GM18951 (cell line): ENCODE measurements at regions not wholly inside any gene's neighbourhood (a gene's known extent, or its start where the extent isn't known, plus 50 kb on each side); places are given as distances from the start of the nearest gene placed in this dataset.

Source experiments
- POLR2A ChIP-seq: IDR thresholded peaks from 4 replicates; pipeline ENCODE4 v1.6.1; 2011; ENCODE audit warnings: mild to moderate bottlenecking; ENCODE audit not compliant: insufficient read length, insufficient read depth; ENCODE audit errors: extremely low read depth
- in situ Hi-C: fragments of 300-500 bp; cut with MboI; formaldehyde crosslinking; loops from one replicate; pipeline ENCODE4 v1.12.0; 2022; ENCODE audit warnings: low sequenced_read_pairs, mixed read lengths, inconsistent platforms; ENCODE audit not compliant: unreplicated experiment

- TF ChIP-seq POLR2A: no peak
- in situ Hi-C loops: no loop called here
Measured at GRCh38 chr2:220991972-220992371, 580.1 kb downstream of the EPHA4 start.

- no peak for TF ChIP-seq POLR2A
- in situ Hi-C loops: no loop called here
Measured at GRCh38 chr2:220994846-220995245, 577.3 kb downstream of the EPHA4 start.

- in situ Hi-C loops: no loop called here
- TF ChIP-seq POLR2A: no peak
Measured at GRCh38 chr2:220995581-220995980, 576.5 kb downstream of the EPHA4 start.

- no peak for TF ChIP-seq POLR2A
Measured at GRCh38 chr2:220998156-220998555, 573.9 kb downstream of the EPHA4 start.

GRCh38 chr2:220999356-220999755, 572.7 kb downstream of the EPHA4 start:
- no peak for TF ChIP-seq POLR2A
- in situ Hi-C loops: no loop called here

More at GRCh38 chr2:220998156-220998555, 573.9 kb downstream of the EPHA4 start:
- in situ Hi-C loops: no loop called here

- no peak for TF ChIP-seq POLR2A
- in situ Hi-C loops: no loop called here
Measured at GRCh38 chr2:221001381-221001801, 570.7 kb downstream of the EPHA4 start.

GRCh38 chr2:221002101-221002685, 569.9 kb downstream of the EPHA4 start:
- in situ Hi-C loops: no loop called here
- TF ChIP-seq POLR2A: no peak

- no peak for TF ChIP-seq POLR2A
Measured at GRCh38 chr2:221005338-221005737, 566.8 kb downstream of the EPHA4 start.

GRCh38 chr2:221006084-221006483, 566.0 kb downstream of the EPHA4 start:
- in situ Hi-C loops: no loop called here
- TF ChIP-seq POLR2A: no peak

More at GRCh38 chr2:221005338-221005737, 566.8 kb downstream of the EPHA4 start:
- in situ Hi-C loops: no loop called here

GRCh38 chr2:221016551-221016950, 555.6 kb downstream of the EPHA4 start:
- in situ Hi-C loops: no loop called here
- TF ChIP-seq POLR2A: no peak

- in situ Hi-C loops: no loop called here
- no peak for TF ChIP-seq POLR2A
Measured at GRCh38 chr2:221018262-221018661, 553.8 kb downstream of the EPHA4 start.

GRCh38 chr2:221019668-221020067, 552.4 kb downstream of the EPHA4 start:
- TF ChIP-seq POLR2A: no peak
- in situ Hi-C loops: no loop called here

- TF ChIP-seq POLR2A: no peak
- in situ Hi-C loops: no loop called here
Measured at GRCh38 chr2:221022554-221022953, 549.5 kb downstream of the EPHA4 start.

- no peak for TF ChIP-seq POLR2A
- in situ Hi-C loops: no loop called here
Measured at GRCh38 chr2:221025398-221025797, 546.7 kb downstream of the EPHA4 start.
